GM23338 (cell line): ENCODE measurements at regions not wholly inside any gene's neighbourhood (a gene's known extent, or its start where the extent isn't known, plus 50 kb on each side); places are given as distances from the start of the nearest gene placed in this dataset.
A peak's percentile ranks its signal among the peaks of the same experiment; 100 is the strongest.

Source experiments
- CREB1 ChIP-seq: fragments of 250-450 bp; sonication (Bioruptor Pico); IDR thresholded peaks from 2 replicates; pipeline ENCODE4 v1.5.0; 2020; ENCODE audit warnings: low read depth, mild to moderate bottlenecking, moderate library complexity
- EZH2 ChIP-seq: fragments of 200-600 bp; sonication (generic); IDR thresholded peaks from one replicate; pipeline ENCODE4 v1.8.0; 2017; ENCODE audit warnings: antibody characterized with exemption, mild to moderate bottlenecking, low read depth; ENCODE audit not compliant: unreplicated experiment
- EZH2phosphoT487 ChIP-seq: fragments of 200-600 bp; sonication (generic); IDR thresholded peaks from one replicate; pipeline ENCODE4 v1.8.1; 2018; ENCODE audit warnings: antibody characterized with exemption; ENCODE audit not compliant: unreplicated experiment
- JUNB ChIP-seq: IDR thresholded peaks from one replicate; pipeline ENCODE4 v1.6.1; 2016; ENCODE audit warnings: antibody characterized with exemption; ENCODE audit not compliant: unreplicated experiment
- NANOG ChIP-seq: IDR thresholded peaks from 2 replicates; pipeline ENCODE4 v1.6.1; 2016; ENCODE audit warnings: antibody characterized with exemption, borderline replicate concordance
- POLR2AphosphoS5 ChIP-seq: IDR thresholded peaks from 2 replicates; pipeline ENCODE4 v1.6.1; 2016; ENCODE audit warnings: antibody characterized with exemption, low read depth
- ZNF331 ChIP-seq: fragments of 250-450 bp; sonication (Bioruptor Pico); IDR thresholded peaks from 2 replicates; pipeline ENCODE4 v1.5.0; 2020; ENCODE audit warnings: low read depth, mild to moderate bottlenecking, moderate library complexity
- TF ChIP-seq, protein P1 (sequence below), 2 experiments: fragments of 200-600 bp in 1 of 2; sonication (generic) in 1 of 2; conservative IDR thresholded peaks; 2 replicates each; pipeline versions ENCODE4 v1.5.1 to v1.6.1; 2016 to 2017; ENCODE audit warnings: antibody characterized with exemption in 2 of 2, low read depth in 2 of 2, mild to moderate bottlenecking in 2 of 2, moderate library complexity in 1 of 2
- TF ChIP-seq, protein P2 (sequence below): IDR thresholded peaks from 2 replicates; pipeline ENCODE4 v1.6.1; 2016; ENCODE audit warnings: antibody characterized with exemption
- TF ChIP-seq, protein P3 (sequence below): IDR thresholded peaks from one replicate; pipeline ENCODE4 v1.6.1; 2018; ENCODE audit warnings: antibody characterized with exemption; ENCODE audit not compliant: unreplicated experiment

DNA sequence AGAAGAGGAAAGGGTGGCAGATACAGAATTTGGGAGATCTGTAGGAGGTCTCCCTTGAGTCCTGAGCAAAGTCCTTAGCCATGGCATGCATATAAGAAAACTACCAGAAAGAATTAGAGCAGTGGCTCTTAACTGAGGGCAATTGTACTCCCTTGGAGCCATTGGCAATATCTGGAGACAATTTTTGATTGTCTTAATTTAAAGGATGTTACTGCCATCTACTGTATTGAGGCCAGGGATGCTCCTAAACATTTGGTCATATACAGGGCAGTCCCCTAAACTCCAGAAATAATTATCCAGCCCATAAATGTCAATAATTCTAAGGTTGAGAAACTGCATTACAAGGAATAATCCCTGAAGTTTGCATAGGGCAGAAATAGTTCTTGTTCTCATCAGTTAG is 136.4 kb upstream of the ODAD2 start:
- TF ChIP-seq POLR2AphosphoS5 (no peak), EZH2 (no peak), CREB1 (no peak), EZH2phosphoT487 (no peak), ZNF331 (no peak), NANOG (no peak), JUNB (no peak)
- TF ChIP-seq, protein P1, sequence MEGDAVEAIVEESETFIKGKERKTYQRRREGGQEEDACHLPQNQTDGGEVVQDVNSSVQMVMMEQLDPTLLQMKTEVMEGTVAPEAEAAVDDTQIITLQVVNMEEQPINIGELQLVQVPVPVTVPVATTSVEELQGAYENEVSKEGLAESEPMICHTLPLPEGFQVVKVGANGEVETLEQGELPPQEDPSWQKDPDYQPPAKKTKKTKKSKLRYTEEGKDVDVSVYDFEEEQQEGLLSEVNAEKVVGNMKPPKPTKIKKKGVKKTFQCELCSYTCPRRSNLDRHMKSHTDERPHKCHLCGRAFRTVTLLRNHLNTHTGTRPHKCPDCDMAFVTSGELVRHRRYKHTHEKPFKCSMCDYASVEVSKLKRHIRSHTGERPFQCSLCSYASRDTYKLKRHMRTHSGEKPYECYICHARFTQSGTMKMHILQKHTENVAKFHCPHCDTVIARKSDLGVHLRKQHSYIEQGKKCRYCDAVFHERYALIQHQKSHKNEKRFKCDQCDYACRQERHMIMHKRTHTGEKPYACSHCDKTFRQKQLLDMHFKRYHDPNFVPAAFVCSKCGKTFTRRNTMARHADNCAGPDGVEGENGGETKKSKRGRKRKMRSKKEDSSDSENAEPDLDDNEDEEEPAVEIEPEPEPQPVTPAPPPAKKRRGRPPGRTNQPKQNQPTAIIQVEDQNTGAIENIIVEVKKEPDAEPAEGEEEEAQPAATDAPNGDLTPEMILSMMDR (conservative IDR thresholded peaks at IDR 0.05; ENCODE audit: low read depth in 2 of 2) = 0 out of 4 replicates have a peak, but pooled peaks of 1 of the 2 experiments have one; percentile 10
- TF ChIP-seq, protein P2, sequence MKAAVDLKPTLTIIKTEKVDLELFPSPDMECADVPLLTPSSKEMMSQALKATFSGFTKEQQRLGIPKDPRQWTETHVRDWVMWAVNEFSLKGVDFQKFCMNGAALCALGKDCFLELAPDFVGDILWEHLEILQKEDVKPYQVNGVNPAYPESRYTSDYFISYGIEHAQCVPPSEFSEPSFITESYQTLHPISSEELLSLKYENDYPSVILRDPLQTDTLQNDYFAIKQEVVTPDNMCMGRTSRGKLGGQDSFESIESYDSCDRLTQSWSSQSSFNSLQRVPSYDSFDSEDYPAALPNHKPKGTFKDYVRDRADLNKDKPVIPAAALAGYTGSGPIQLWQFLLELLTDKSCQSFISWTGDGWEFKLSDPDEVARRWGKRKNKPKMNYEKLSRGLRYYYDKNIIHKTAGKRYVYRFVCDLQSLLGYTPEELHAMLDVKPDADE = no peak
- TF ChIP-seq, protein P3, sequence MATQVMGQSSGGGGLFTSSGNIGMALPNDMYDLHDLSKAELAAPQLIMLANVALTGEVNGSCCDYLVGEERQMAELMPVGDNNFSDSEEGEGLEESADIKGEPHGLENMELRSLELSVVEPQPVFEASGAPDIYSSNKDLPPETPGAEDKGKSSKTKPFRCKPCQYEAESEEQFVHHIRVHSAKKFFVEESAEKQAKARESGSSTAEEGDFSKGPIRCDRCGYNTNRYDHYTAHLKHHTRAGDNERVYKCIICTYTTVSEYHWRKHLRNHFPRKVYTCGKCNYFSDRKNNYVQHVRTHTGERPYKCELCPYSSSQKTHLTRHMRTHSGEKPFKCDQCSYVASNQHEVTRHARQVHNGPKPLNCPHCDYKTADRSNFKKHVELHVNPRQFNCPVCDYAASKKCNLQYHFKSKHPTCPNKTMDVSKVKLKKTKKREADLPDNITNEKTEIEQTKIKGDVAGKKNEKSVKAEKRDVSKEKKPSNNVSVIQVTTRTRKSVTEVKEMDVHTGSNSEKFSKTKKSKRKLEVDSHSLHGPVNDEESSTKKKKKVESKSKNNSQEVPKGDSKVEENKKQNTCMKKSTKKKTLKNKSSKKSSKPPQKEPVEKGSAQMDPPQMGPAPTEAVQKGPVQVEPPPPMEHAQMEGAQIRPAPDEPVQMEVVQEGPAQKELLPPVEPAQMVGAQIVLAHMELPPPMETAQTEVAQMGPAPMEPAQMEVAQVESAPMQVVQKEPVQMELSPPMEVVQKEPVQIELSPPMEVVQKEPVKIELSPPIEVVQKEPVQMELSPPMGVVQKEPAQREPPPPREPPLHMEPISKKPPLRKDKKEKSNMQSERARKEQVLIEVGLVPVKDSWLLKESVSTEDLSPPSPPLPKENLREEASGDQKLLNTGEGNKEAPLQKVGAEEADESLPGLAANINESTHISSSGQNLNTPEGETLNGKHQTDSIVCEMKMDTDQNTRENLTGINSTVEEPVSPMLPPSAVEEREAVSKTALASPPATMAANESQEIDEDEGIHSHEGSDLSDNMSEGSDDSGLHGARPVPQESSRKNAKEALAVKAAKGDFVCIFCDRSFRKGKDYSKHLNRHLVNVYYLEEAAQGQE = no peak
